Esophagus muscularis mucosa (tissue), 4 donors: ENCODE measurements at regions not wholly inside any gene's neighbourhood (a gene's known extent, or its start where the extent isn't known, plus 50 kb on each side); places are given as distances from the start of the nearest gene placed in this dataset.
A peak's percentile ranks its signal among the peaks of the same experiment; 100 is the strongest.

ENCODE experiments used
- DNase-seq: peaks from one replicate; pipeline ENCODE4 v3.0.0-alpha.2; 2017; ENCODE audit errors: extremely low spot score
- H3K27ac ChIP-seq, 4 donors: fragments of 200-600 bp; sonication (generic); replicated peaks in 1 of 4; 1 replicate in 3 of 4; 2 replicates in 1 of 4; pipeline ENCODE4 v1.5.1; 2016 to 2019; ENCODE audit warnings: mild to moderate bottlenecking in 1 of 4
- H3K27me3 ChIP-seq, 4 donors: fragments of 200-600 bp; sonication (generic); one replicate each; pipeline versions ENCODE4 v1.5.1 to v1.6.0; 2016 to 2019
- H3K36me3 ChIP-seq, 4 donors: fragments of 200-600 bp; sonication (generic); one replicate each; pipeline ENCODE4 v1.5.1; 2016 to 2019
- H3K4me1 ChIP-seq, 4 donors: fragments of 200-600 bp; sonication (generic); one replicate each; pipeline ENCODE4 v1.5.1; 2016 to 2019
- H3K4me3 ChIP-seq, 4 donors: fragments of 200-600 bp; sonication (generic); 1 replicate in 2 of 4; 2 replicates in 2 of 4; pipeline ENCODE4 v1.5.1; 2016 to 2019; ENCODE audit warnings: mild to moderate bottlenecking in 4 of 4, moderate library complexity in 1 of 4
- H3K9me3 ChIP-seq, 4 donors: fragments of 200-600 bp; sonication (generic); 1 replicate in 3 of 4; 2 replicates in 1 of 4; pipeline ENCODE4 v1.5.1; 2016 to 2019
- CTCF ChIP-seq, 3 experiments: fragments of 200-600 bp in 2 of 3; fragments of 450-650 bp in 1 of 3; sonication (generic) in 2 of 3; IDR thresholded peaks; one replicate each; pipeline ENCODE4 v1.5.1; 2017 to 2019; ENCODE audit warnings: antibody characterized with exemption in 3 of 3, mild to moderate bottlenecking in 2 of 3, moderate library complexity in 1 of 3
- EP300 ChIP-seq: sonication (generic); formaldehyde crosslinking; IDR thresholded peaks from one replicate; pipeline ENCODE4 v1.6.1; 2017; ENCODE audit warnings: antibody characterized with exemption
- POLR2A ChIP-seq: fragments of 450-650 bp; IDR thresholded peaks from one replicate; pipeline ENCODE4 v1.6.1; 2017; ENCODE audit warnings: antibody characterized with exemption, moderate library complexity, mild to moderate bottlenecking, low read depth
- POLR2AphosphoS5 ChIP-seq, 2 donors: sonication (generic); formaldehyde crosslinking; IDR thresholded peaks; one replicate each; pipeline ENCODE4 v1.6.1; 2017; ENCODE audit warnings: antibody characterized with exemption in 2 of 2
- WGBS: methylation state at CpG from one replicate; pipeline ENCODE4 v1.1.5; 2018; 5-methylcytosine and 5-hydroxymethylcytosine counted together
- intact Hi-C: fragments of 100-400 bp; cut with DNase I; formaldehyde crosslinking; loops from one replicate; pipeline ENCODE4 v1.15.1; 2023

- intact Hi-C loops: loop anchor here (5.0 kb wide), 2 partner anchors 247 to 297 kb away; no protein-coding TSS in a partner anchor
- TF ChIP-seq POLR2A: no peak
- TF ChIP-seq CTCF (IDR thresholded peaks at IDR 0.05): peak; percentile 63 to 71 (median 65)
- H3K4me3 ChIP-seq: no peak overlapping the region
- no peaks in the 10 kb centered on the region for H3K36me3 ChIP-seq
- peaks cover 3 to 23% (median 21%) of the 10 kb centered on the region in 4 donors for H3K4me1 ChIP-seq
- no peaks in the 10 kb centered on the region for H3K27me3 ChIP-seq
- WGBS: 49% methylated on average over 4 of the region's 4 CpGs
- no peak for DNase-seq
- H3K9me3 ChIP-seq: no peaks in the 10 kb centered on the region
- H3K27ac ChIP-seq: no peak overlapping the region
Measured at GRCh38 chr4:128565565-128566186, 243.8 kb upstream of the JADE1 start.

- intact Hi-C loops: loop anchor here (5.0 kb wide), 2 partner anchors 247 to 297 kb away; no protein-coding TSS in a partner anchor
- no peak for TF ChIP-seq POLR2A
- no peak for TF ChIP-seq POLR2AphosphoS5 (IDR thresholded peaks at IDR 0.05)
- TF ChIP-seq CTCF (IDR thresholded peaks at IDR 0.05): no peak
- TF ChIP-seq EP300: no peak
- WGBS: 85% methylated on average over 2 of the region's 2 CpGs
Measured at GRCh38 chr4:128565054-128565453, 244.4 kb upstream of the JADE1 start.

GRCh38 chr4:128564081-128564630, 245.3 kb upstream of the JADE1 start:
- no peak overlapping the region for H3K4me3 ChIP-seq
- TF ChIP-seq POLR2AphosphoS5 (IDR thresholded peaks at IDR 0.05) (no peak), POLR2A (no peak), EP300 (no peak), CTCF (IDR thresholded peaks at IDR 0.05) (no peak)
- intact Hi-C loops: no loop called here
- DNase-seq: no peak
- H3K36me3 ChIP-seq: no peaks in the 10 kb centered on the region
- 56% methylated on average over 2 of the region's 2 CpGs for WGBS
- no peaks in the 10 kb centered on the region for H3K27me3 ChIP-seq
- no peak overlapping the region for H3K27ac ChIP-seq
- peaks cover 2 to 13% (median 12%) of the 10 kb centered on the region in 4 donors for H3K4me1 ChIP-seq
- H3K9me3 ChIP-seq: no peaks in the 10 kb centered on the region

More at GRCh38 chr4:128565054-128565453, 244.4 kb upstream of the JADE1 start:
- Histone ChIP-seq H3K4me3 (no peak overlapping the region), H3K36me3 (no peaks in the 10 kb centered on the region), H3K4me1 (peaks cover 0 to 17% (median 15%) of the 10 kb centered on the region in 4 donors), H3K27ac (no peak overlapping the region), H3K27me3 (no peaks in the 10 kb centered on the region), H3K9me3 (no peaks in the 10 kb centered on the region)
- DNase-seq: no peak

- no peaks in the 10 kb centered on the region for H3K9me3 ChIP-seq
- H3K36me3 ChIP-seq: no peaks in the 10 kb centered on the region
- H3K27me3 ChIP-seq: no peaks in the 10 kb centered on the region
- TF ChIP-seq POLR2A (no peak), CTCF (IDR thresholded peaks at IDR 0.05) (no peak), POLR2AphosphoS5 (IDR thresholded peaks at IDR 0.05) (no peak), EP300 (no peak)
- intact Hi-C loops: no loop called here
- WGBS: 78% methylated on average over 6 of the region's 6 CpGs
- peaks cover 3 to 14% (median 9%) of the 10 kb centered on the region in 4 donors for H3K4me1 ChIP-seq
- no peak overlapping the region for H3K4me3 ChIP-seq
- no peak for DNase-seq
- no peak overlapping the region for H3K27ac ChIP-seq
Measured at GRCh38 chr4:128560754-128561495, 248.6 kb upstream of the JADE1 start.
